ENCODE measurements at regions not wholly inside any gene's neighbourhood (a gene's known extent, or its start where the extent isn't known, plus 50 kb on each side); places are given as distances from the start of the nearest gene placed in this dataset.

DNA sequence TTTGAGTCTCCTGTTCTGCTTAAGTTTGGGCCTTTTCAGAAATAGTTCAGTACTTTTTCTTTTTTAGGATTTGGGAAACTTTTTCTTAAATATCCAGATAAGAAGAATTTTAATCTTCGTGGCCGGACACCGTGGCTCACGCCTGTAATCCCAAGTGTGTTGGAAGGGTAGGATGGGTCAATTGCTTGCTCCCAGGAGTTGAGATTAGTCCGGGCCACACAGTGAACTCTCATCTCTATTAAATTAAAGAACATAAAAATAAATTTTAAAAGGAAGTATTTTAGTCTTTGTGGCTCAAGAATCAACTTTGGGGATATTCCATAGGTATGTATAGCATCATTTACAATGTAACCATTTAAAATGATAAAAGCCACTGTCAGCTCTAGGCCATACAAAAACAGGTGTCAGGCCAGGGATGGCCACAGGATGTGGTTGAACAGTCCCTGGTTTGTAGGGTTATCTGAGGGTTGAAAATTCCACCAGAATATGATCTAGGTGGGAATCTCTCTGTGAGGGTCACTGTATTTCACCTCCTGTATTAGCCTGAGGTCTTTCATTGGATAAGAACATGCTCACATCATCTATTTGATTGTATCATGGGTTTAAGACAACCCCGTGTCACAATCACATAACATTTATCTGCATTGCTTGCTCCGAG lies 115.6 kb downstream of the GGTLC2 start:
- TF ChIP-seq CTCF (IDR thresholded peaks at IDR 0.05; ENCODE audit: poor library complexity): no peak
- no peak for TF ChIP-seq EZH2phosphoT487 (IDR thresholded peaks at IDR 0.05; ENCODE audit: low read depth, severe bottlenecking, unreplicated experiment)
- TF ChIP-seq EZH2 (IDR thresholded peaks at IDR 0.05; ENCODE audit: borderline replicate concordance): no peak

All from hepatocyte (in vitro differentiated cells).